Activated naive CD4-positive, alpha-beta T cell treated with anti-CD3 and anti-CD28 coated beads for 36 hours (primary cell): ENCODE measurements at regions not wholly inside any gene's neighbourhood (a gene's known extent, or its start where the extent isn't known, plus 50 kb on each side); places are given as distances from the start of the nearest gene placed in this dataset.

Experiments
- CTCF ChIA-PET: fragments of 350-600 bp; sonication (Branson Sonifier 250); formaldehyde crosslinking; loops from one replicate; lab custom pipeline; 2021; ENCODE audit warnings: antibody characterized with exemption; lab: Charles Lee
- DNase-seq: peaks from one replicate; pipeline ENCODE4 v3.0.0-alpha.2; 2020
- H3K27ac Mint-ChIP-seq: one replicate; pipeline ENCODE4 v1.8.0; 2021; ENCODE audit warnings: mild to moderate bottlenecking, mixed read lengths
- H3K27me3 Mint-ChIP-seq: one replicate; pipeline ENCODE4 v1.8.0; 2021; ENCODE audit warnings: low read depth, mixed read lengths
- H3K36me3 Mint-ChIP-seq: one replicate; pipeline ENCODE4 v1.8.0; 2021; ENCODE audit warnings: low read depth, mixed read lengths
- H3K4me1 Mint-ChIP-seq: one replicate; pipeline ENCODE4 v1.8.0; 2021; ENCODE audit warnings: low read depth, mixed read lengths
- H3K4me3 Mint-ChIP-seq: one replicate; pipeline ENCODE4 v1.8.0; 2021; ENCODE audit warnings: mild to moderate bottlenecking, moderate library complexity, mixed read lengths
- H3K9me3 Mint-ChIP-seq: one replicate; pipeline ENCODE4 v1.8.0; 2021; ENCODE audit warnings: mixed read lengths
- intact Hi-C: fragments of 100-400 bp; cut with micrococcal nuclease; formaldehyde crosslinking; loops from one replicate; pipeline ENCODE4 v1.15.1; 2023

GRCh38 chr13:103876571-103876970 lies 810.4 kb upstream of the SLC10A2 start:
- no peak overlapping the region for H3K4me3 Mint-ChIP-seq
- no peak overlapping the region for H3K27ac Mint-ChIP-seq
- H3K4me1 Mint-ChIP-seq: no peaks in the 10 kb centered on the region
- CTCF ChIA-PET: no interaction called here
- DNase-seq: no peak
- H3K27me3 Mint-ChIP-seq: no peaks in the 10 kb centered on the region
- intact Hi-C loops: no loop called here
- peaks cover 2% of the 10 kb centered on the region for H3K9me3 Mint-ChIP-seq
- no peaks in the 10 kb centered on the region for H3K36me3 Mint-ChIP-seq

DNA sequence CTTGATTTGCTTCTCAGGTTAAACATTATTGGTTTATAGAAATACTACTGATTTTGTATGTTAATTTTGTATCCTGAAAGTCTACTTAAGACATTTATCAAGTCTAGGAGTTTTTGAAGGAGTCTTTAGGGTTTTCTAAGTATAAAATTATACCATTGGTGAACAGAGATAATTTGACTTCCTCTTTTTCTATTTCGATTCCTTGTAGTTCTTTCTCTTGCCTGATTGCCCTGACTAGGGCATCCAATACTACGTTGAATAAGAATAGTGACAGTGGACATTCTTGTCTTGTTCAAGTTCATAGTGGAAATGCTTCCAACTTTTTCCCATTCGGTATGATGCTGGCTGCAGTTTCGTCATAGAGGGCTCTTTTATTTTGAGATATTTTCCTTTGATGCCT lies 807.5 kb upstream of the SLC10A2 start:
- Mint-ChIP-seq H3K4me1 (no peaks in the 10 kb centered on the region), H3K9me3 (peaks cover 5% of the 10 kb centered on the region)

GRCh38 chr13:103866048-103866447 lies 799.8 kb upstream of the SLC10A2 start:
- Mint-ChIP-seq H3K36me3 (no peaks in the 10 kb centered on the region), H3K27ac (no peak overlapping the region), H3K4me3 (no peak overlapping the region), H3K4me1 (no peaks in the 10 kb centered on the region), H3K9me3 (peaks cover 3% of the 10 kb centered on the region), H3K27me3 (no peaks in the 10 kb centered on the region)
- no peak for DNase-seq
- intact Hi-C loops: no loop called here
- CTCF ChIA-PET: no interaction called here

More for the DNA sequence above, 807.5 kb upstream of the SLC10A2 start:
- no peak for DNase-seq
- Mint-ChIP-seq H3K27me3 (no peaks in the 10 kb centered on the region), H3K4me3 (no peak overlapping the region), H3K27ac (no peak overlapping the region), H3K36me3 (no peaks in the 10 kb centered on the region)
- CTCF ChIA-PET: no interaction called here
- intact Hi-C loops: no loop called here

- Mint-ChIP-seq H3K27me3 (no peaks in the 10 kb centered on the region), H3K27ac (no peak overlapping the region), H3K9me3 (no peaks in the 10 kb centered on the region), H3K4me1 (no peaks in the 10 kb centered on the region), H3K4me3 (no peak overlapping the region), H3K36me3 (no peaks in the 10 kb centered on the region)
- intact Hi-C loops: no loop called here
- CTCF ChIA-PET: no interaction called here
- DNase-seq: no peak
Measured at GRCh38 chr13:103862525-103862924, 796.3 kb upstream of the SLC10A2 start.

- Mint-ChIP-seq H3K4me1 (no peaks in the 10 kb centered on the region), H3K9me3 (no peaks in the 10 kb centered on the region), H3K27me3 (no peaks in the 10 kb centered on the region), H3K27ac (no peak overlapping the region), H3K4me3 (no peak overlapping the region), H3K36me3 (no peaks in the 10 kb centered on the region)
- CTCF ChIA-PET: no interaction called here
- DNase-seq: no peak
- intact Hi-C loops: no loop called here
Measured at GRCh38 chr13:103859952-103860351, 793.7 kb upstream of the SLC10A2 start.

GRCh38 chr13:103852036-103852435 lies 785.8 kb upstream of the SLC10A2 start:
- intact Hi-C loops: no loop called here
- Mint-ChIP-seq H3K36me3 (no peaks in the 10 kb centered on the region), H3K27me3 (no peaks in the 10 kb centered on the region), H3K4me1 (no peaks in the 10 kb centered on the region), H3K4me3 (no peak overlapping the region), H3K27ac (no peak overlapping the region), H3K9me3 (peaks cover 2% of the 10 kb centered on the region)
- CTCF ChIA-PET: no interaction called here
- DNase-seq: no peak

DNA sequence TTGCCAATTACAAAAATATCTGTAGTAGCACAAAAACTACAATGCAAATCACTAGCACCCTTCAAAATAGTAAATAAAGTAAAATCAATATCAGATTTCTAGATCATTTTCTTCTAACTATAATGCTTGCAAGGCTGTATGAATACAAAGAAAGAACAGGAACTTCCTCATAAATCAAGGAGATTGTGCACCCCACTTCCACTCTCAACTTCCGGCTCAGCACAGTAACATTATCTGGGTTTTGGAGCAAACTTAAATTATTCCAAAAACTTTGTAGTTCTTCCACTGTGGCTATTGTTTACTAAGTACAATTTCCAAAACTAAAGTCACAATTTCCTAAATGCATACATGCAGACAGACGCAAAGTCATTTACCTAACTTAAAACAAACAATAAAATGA lies 778.3 kb upstream of the SLC10A2 start:
- H3K9me3 Mint-ChIP-seq: no peaks in the 10 kb centered on the region
- no peaks in the 10 kb centered on the region for H3K36me3 Mint-ChIP-seq
- H3K27me3 Mint-ChIP-seq: no peaks in the 10 kb centered on the region
- intact Hi-C loops: no loop called here
- DNase-seq: no peak
- CTCF ChIA-PET: no interaction called here
- H3K4me3 Mint-ChIP-seq: no peak overlapping the region
- no peak overlapping the region for H3K27ac Mint-ChIP-seq
- H3K4me1 Mint-ChIP-seq: no peaks in the 10 kb centered on the region

GRCh38 chr13:103839460-103839859 lies 773.2 kb upstream of the SLC10A2 start:
- CTCF ChIA-PET: no interaction called here
- Mint-ChIP-seq H3K36me3 (no peaks in the 10 kb centered on the region), H3K4me3 (no peak overlapping the region), H3K9me3 (no peaks in the 10 kb centered on the region), H3K27ac (no peak overlapping the region), H3K27me3 (no peaks in the 10 kb centered on the region), H3K4me1 (no peaks in the 10 kb centered on the region)
- DNase-seq: no peak
- intact Hi-C loops: no loop called here

DNA sequence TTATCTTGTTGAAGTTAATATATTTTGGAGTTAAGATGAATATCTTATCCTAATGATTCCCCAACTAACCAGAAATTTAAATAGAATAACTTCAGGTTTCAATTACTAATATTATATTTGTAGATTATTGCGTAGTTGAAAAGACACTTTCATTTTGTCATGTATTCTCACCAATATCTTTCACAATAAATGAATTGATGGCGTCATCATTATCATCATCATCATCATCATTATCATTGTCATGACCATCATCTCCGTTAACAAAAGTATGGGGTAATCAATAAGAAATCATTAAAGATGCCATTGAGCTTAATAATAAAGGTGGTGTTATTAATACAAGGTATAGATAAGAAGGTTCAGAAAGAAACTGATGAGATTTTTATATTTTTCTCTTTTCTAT lies 768.8 kb upstream of the SLC10A2 start:
- CTCF ChIA-PET: no interaction called here
- H3K36me3 Mint-ChIP-seq: no peaks in the 10 kb centered on the region
- H3K4me1 Mint-ChIP-seq: no peaks in the 10 kb centered on the region
- no peak for DNase-seq
- H3K4me3 Mint-ChIP-seq: no peak overlapping the region
- H3K27me3 Mint-ChIP-seq: no peaks in the 10 kb centered on the region
- peaks cover 10% of the 10 kb centered on the region for H3K9me3 Mint-ChIP-seq
- no peak overlapping the region for H3K27ac Mint-ChIP-seq
- intact Hi-C loops: no loop called here

- Mint-ChIP-seq H3K9me3 (peaks cover 10% of the 10 kb centered on the region), H3K36me3 (no peaks in the 10 kb centered on the region), H3K27me3 (no peaks in the 10 kb centered on the region), H3K4me1 (no peaks in the 10 kb centered on the region), H3K27ac (no peak overlapping the region), H3K4me3 (no peak overlapping the region)
- CTCF ChIA-PET: no interaction called here
- intact Hi-C loops: no loop called here
- no peak for DNase-seq
Measured at GRCh38 chr13:103833294-103833852, 767.2 kb upstream of the SLC10A2 start.

- DNase-seq: no peak
- Mint-ChIP-seq H3K4me3 (no peak overlapping the region), H3K4me1 (no peaks in the 10 kb centered on the region), H3K9me3 (peaks cover 7% of the 10 kb centered on the region), H3K27me3 (no peaks in the 10 kb centered on the region), H3K27ac (no peak overlapping the region), H3K36me3 (no peaks in the 10 kb centered on the region)
- CTCF ChIA-PET: no interaction called here
- intact Hi-C loops: no loop called here
Measured at GRCh38 chr13:103815619-103816018, 749.4 kb upstream of the SLC10A2 start.

GRCh38 chr13:103812971-103813370 lies 746.8 kb upstream of the SLC10A2 start:
- no peak for DNase-seq
- peaks cover 4% of the 10 kb centered on the region for H3K9me3 Mint-ChIP-seq
- intact Hi-C loops: no loop called here
- H3K27ac Mint-ChIP-seq: no peak overlapping the region
- H3K4me3 Mint-ChIP-seq: no peak overlapping the region
- no peaks in the 10 kb centered on the region for H3K4me1 Mint-ChIP-seq
- no peaks in the 10 kb centered on the region for H3K36me3 Mint-ChIP-seq
- CTCF ChIA-PET: no interaction called here
- no peaks in the 10 kb centered on the region for H3K27me3 Mint-ChIP-seq

DNA sequence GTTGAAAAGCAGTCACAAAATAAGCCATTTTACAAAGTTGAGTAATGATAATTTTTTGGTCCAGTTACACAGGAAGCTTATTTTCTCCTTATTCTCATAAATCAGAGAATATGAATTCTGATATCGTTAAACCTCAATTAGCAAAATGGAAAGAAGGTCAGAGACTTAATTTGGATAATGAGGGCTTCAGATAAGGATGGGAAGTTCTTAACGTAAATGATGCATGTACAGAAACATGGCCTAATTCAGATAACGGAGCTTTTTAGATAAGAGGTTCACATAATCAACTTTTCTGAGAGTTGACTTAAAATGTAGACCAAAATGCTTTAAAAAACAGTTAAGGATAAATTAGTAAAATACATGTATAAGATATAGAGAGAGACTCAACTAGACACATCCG lies 746.3 kb upstream of the SLC10A2 start:
- CTCF ChIA-PET: no interaction called here
- H3K9me3 Mint-ChIP-seq: peaks cover 4% of the 10 kb centered on the region
- no peaks in the 10 kb centered on the region for H3K36me3 Mint-ChIP-seq
- intact Hi-C loops: no loop called here
- H3K4me3 Mint-ChIP-seq: no peak overlapping the region
- no peak for DNase-seq
- no peak overlapping the region for H3K27ac Mint-ChIP-seq
- H3K27me3 Mint-ChIP-seq: no peaks in the 10 kb centered on the region
- no peaks in the 10 kb centered on the region for H3K4me1 Mint-ChIP-seq

- Mint-ChIP-seq H3K36me3 (no peaks in the 10 kb centered on the region), H3K27me3 (no peaks in the 10 kb centered on the region)
- intact Hi-C loops: no loop called here
Measured at GRCh38 chr13:103810026-103810425, 743.8 kb upstream of the SLC10A2 start.

More at GRCh38 chr13:103810026-103810425, 743.8 kb upstream of the SLC10A2 start:
- Mint-ChIP-seq H3K9me3 (peaks cover 4% of the 10 kb centered on the region), H3K4me3 (no peak overlapping the region), H3K4me1 (no peaks in the 10 kb centered on the region), H3K27ac (no peak overlapping the region)
- no peak for DNase-seq
- CTCF ChIA-PET: no interaction called here
